Heart left ventricle (tissue), 13 donors: ENCODE measurements at regions not wholly inside any gene's neighbourhood (a gene's known extent, or its start where the extent isn't known, plus 50 kb on each side); places are given as distances from the start of the nearest gene placed in this dataset.
"Not testable (repeated sequence)": the region's sequence is repeated elsewhere in the genome, so short reads cannot be mapped to it uniquely, and the experiment has no call there.

ENCODE experiments used
- POLR2A ChIP-seq, 2 donors: fragments of 450-650 bp; IDR thresholded peaks; one replicate each; pipeline ENCODE4 v1.6.1; 2017; ENCODE audit warnings: antibody characterized with exemption in 2 of 2, mild to moderate bottlenecking in 2 of 2, moderate library complexity in 2 of 2
- TF ChIP-seq, protein P1 (sequence below), 12 donors: fragments of 200-600 bp; sonication (generic) in 4 of 12; IDR thresholded peaks; one replicate each; pipeline versions ENCODE4 v1.5.0 to v1.8.0; 2018 to 2022; ENCODE audit warnings: antibody characterized with exemption in 12 of 12, mild to moderate bottlenecking in 5 of 12
- donor health status: ischemic (EF 13 %, LVEDD 7.1; RV severe dilation, severe dysfunction).
- donor health status: DM: no; HTN: yes; CAD: no.
- donor health status: DM: no; HTN: no; CAD: no.
- donor health status: ischemic (EF 25% LVEDD 6.9; RV normal size, moderate dysfunction).
- donor health status: ischemic (EF 25% LVEDD 5.7; RV mildly dilated, moderate dysfunction).
- donor health status: ischemic (EF 35%, LVEDD 5.7; RV mildly dilated, moderate dysfunction).
- donor health status: nonischemic (EF 11% LVEDD 7.7; RV severe dilation, severe dysfunction).
- donor health status: DM: yes; HTN: yes; CAD: no.
- donor health status: PGD.
- donor health status: ischemic (EF 29% LVEDD 5.4; RV normal size, mild dysfunction).
- donor health status: nonischemic (EF 23%, LVEDD 6.1; RV moderate dilation, normal function).

DNA sequence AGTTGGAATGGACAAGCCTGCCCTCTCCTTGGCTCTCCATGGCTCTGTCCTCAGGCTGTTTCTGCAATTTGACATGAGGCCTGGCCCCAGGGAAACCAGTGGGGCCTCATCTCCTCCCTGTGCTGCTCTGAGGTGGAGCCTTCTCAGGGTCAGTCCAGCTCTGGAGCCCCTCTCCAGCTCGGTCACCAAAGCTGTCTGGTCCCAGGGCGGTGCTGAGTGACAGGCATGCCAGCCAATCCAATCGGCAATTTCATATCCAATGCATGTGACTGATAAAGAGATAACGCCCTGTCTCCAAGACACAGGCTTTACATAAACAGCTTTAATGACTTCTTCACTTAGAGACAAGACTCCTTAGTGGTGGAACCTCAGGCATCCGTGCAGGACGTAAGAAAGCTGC is 1379.2 kb downstream of the CDH12 start:
- TF ChIP-seq POLR2A (IDR thresholded peaks at IDR 0.05) = not testable (repeated sequence)
- TF ChIP-seq, protein P1, sequence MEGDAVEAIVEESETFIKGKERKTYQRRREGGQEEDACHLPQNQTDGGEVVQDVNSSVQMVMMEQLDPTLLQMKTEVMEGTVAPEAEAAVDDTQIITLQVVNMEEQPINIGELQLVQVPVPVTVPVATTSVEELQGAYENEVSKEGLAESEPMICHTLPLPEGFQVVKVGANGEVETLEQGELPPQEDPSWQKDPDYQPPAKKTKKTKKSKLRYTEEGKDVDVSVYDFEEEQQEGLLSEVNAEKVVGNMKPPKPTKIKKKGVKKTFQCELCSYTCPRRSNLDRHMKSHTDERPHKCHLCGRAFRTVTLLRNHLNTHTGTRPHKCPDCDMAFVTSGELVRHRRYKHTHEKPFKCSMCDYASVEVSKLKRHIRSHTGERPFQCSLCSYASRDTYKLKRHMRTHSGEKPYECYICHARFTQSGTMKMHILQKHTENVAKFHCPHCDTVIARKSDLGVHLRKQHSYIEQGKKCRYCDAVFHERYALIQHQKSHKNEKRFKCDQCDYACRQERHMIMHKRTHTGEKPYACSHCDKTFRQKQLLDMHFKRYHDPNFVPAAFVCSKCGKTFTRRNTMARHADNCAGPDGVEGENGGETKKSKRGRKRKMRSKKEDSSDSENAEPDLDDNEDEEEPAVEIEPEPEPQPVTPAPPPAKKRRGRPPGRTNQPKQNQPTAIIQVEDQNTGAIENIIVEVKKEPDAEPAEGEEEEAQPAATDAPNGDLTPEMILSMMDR (IDR thresholded peaks at IDR 0.05) = not testable (repeated sequence)
